ENCODE measurements at regions not wholly inside any gene's neighbourhood (a gene's known extent, or its start where the extent isn't known, plus 50 kb on each side); places are given as distances from the start of the nearest gene placed in this dataset.

GRCh38 chr11:122340607-122341290 is 224.7 kb upstream of the BLID start:
- H3K4me2 ChIP-seq (ENCODE audit: low read length): no peak overlapping the region
- no peaks in the 10 kb centered on the region for H3K4me1 ChIP-seq (ENCODE audit: control insufficient read depth, insufficient read depth, low read length)
- H3K9me3 ChIP-seq (replicated peaks; ENCODE audit: low read length): no peaks in the 10 kb centered on the region
- no peaks in the 10 kb centered on the region for H3K36me3 ChIP-seq (ENCODE audit: insufficient read depth, low read length)
- H3K9ac ChIP-seq (ENCODE audit: low read depth, low read length): no peak overlapping the region
- peaks cover 42% of the 10 kb centered on the region for H3K27me3 ChIP-seq (ENCODE audit: control insufficient read depth, insufficient read depth, low read length)
- H3K4me3 ChIP-seq (ENCODE audit: low read length): no peak overlapping the region

- Histone ChIP-seq H3K4me1 (ENCODE audit: control insufficient read depth, insufficient read depth, low read length) (no peaks in the 10 kb centered on the region), H3K27me3 (ENCODE audit: control insufficient read depth, insufficient read depth, low read length) (peaks cover 43% of the 10 kb centered on the region), H3K36me3 (ENCODE audit: insufficient read depth, low read length) (no peaks in the 10 kb centered on the region), H3K9me3 (replicated peaks; ENCODE audit: low read length) (no peaks in the 10 kb centered on the region), H3K9ac (ENCODE audit: low read depth, low read length) (no peak overlapping the region), H3K4me2 (ENCODE audit: low read length) (no peak overlapping the region), H3K4me3 (ENCODE audit: low read length) (no peak overlapping the region)
Measured at GRCh38 chr11:122339436-122340060, 223.5 kb upstream of the BLID start.

- Histone ChIP-seq H3K9me3 (replicated peaks; ENCODE audit: low read length) (no peaks in the 10 kb centered on the region), H3K9ac (ENCODE audit: low read depth, low read length) (no peak overlapping the region), H3K4me2 (ENCODE audit: low read length) (no peak overlapping the region), H3K4me1 (ENCODE audit: control insufficient read depth, insufficient read depth, low read length) (no peaks in the 10 kb centered on the region), H3K4me3 (ENCODE audit: low read length) (no peak overlapping the region), H3K27me3 (ENCODE audit: control insufficient read depth, insufficient read depth, low read length) (peaks cover 43% of the 10 kb centered on the region), H3K36me3 (ENCODE audit: insufficient read depth, low read length) (no peaks in the 10 kb centered on the region)
Measured at GRCh38 chr11:122337704-122338103, 221.7 kb upstream of the BLID start.

- H3K27me3 ChIP-seq (ENCODE audit: control insufficient read depth, insufficient read depth, low read length): peaks cover 39% of the 10 kb centered on the region
- H3K4me3 ChIP-seq (ENCODE audit: low read length): no peak overlapping the region
- no peak overlapping the region for H3K9ac ChIP-seq (ENCODE audit: low read depth, low read length)
- H3K4me2 ChIP-seq (ENCODE audit: low read length): no peak overlapping the region
- H3K36me3 ChIP-seq (ENCODE audit: insufficient read depth, low read length): no peaks in the 10 kb centered on the region
- H3K4me1 ChIP-seq (ENCODE audit: control insufficient read depth, insufficient read depth, low read length): no peaks in the 10 kb centered on the region
- H3K9me3 ChIP-seq (replicated peaks; ENCODE audit: low read length): no peaks in the 10 kb centered on the region
Measured at GRCh38 chr11:122337241-122337640, 221.2 kb upstream of the BLID start.

- H3K9ac ChIP-seq (ENCODE audit: low read depth, low read length): no peak overlapping the region
- no peaks in the 10 kb centered on the region for H3K36me3 ChIP-seq (ENCODE audit: insufficient read depth, low read length)
- H3K4me1 ChIP-seq (ENCODE audit: control insufficient read depth, insufficient read depth, low read length): no peaks in the 10 kb centered on the region
- H3K27me3 ChIP-seq (ENCODE audit: control insufficient read depth, insufficient read depth, low read length): peaks cover 35% of the 10 kb centered on the region
- no peaks in the 10 kb centered on the region for H3K9me3 ChIP-seq (replicated peaks; ENCODE audit: low read length)
- no peak overlapping the region for H3K4me3 ChIP-seq (ENCODE audit: low read length)
- H3K4me2 ChIP-seq (ENCODE audit: low read length): no peak overlapping the region
Measured at GRCh38 chr11:122336706-122337105, 220.7 kb upstream of the BLID start.

GRCh38 chr11:122334546-122335339 is 218.7 kb upstream of the BLID start:
- Histone ChIP-seq H3K4me1 (ENCODE audit: control insufficient read depth, insufficient read depth, low read length) (no peaks in the 10 kb centered on the region), H3K4me3 (ENCODE audit: low read length) (no peak overlapping the region), H3K36me3 (ENCODE audit: insufficient read depth, low read length) (no peaks in the 10 kb centered on the region), H3K4me2 (ENCODE audit: low read length) (no peak overlapping the region), H3K9me3 (replicated peaks; ENCODE audit: low read length) (no peaks in the 10 kb centered on the region), H3K9ac (ENCODE audit: low read depth, low read length) (no peak overlapping the region), H3K27me3 (ENCODE audit: control insufficient read depth, insufficient read depth, low read length) (peaks cover 26% of the 10 kb centered on the region)

- Histone ChIP-seq H3K36me3 (ENCODE audit: insufficient read depth, low read length) (no peaks in the 10 kb centered on the region), H3K4me3 (ENCODE audit: low read length) (no peak overlapping the region), H3K27me3 (ENCODE audit: control insufficient read depth, insufficient read depth, low read length) (peaks cover 23% of the 10 kb centered on the region), H3K9ac (ENCODE audit: low read depth, low read length) (no peak overlapping the region), H3K4me2 (ENCODE audit: low read length) (no peak overlapping the region), H3K4me1 (ENCODE audit: control insufficient read depth, insufficient read depth, low read length) (no peaks in the 10 kb centered on the region), H3K9me3 (replicated peaks; ENCODE audit: low read length) (no peaks in the 10 kb centered on the region)
Measured at GRCh38 chr11:122333467-122333866, 217.5 kb upstream of the BLID start.

GRCh38 chr11:122331079-122331478 is 215.1 kb upstream of the BLID start:
- Histone ChIP-seq H3K4me2 (ENCODE audit: low read length) (no peak overlapping the region), H3K27me3 (ENCODE audit: control insufficient read depth, insufficient read depth, low read length) (peaks cover 20% of the 10 kb centered on the region), H3K9me3 (replicated peaks; ENCODE audit: low read length) (no peaks in the 10 kb centered on the region), H3K4me3 (ENCODE audit: low read length) (no peak overlapping the region), H3K4me1 (ENCODE audit: control insufficient read depth, insufficient read depth, low read length) (no peaks in the 10 kb centered on the region), H3K9ac (ENCODE audit: low read depth, low read length) (no peak overlapping the region), H3K36me3 (ENCODE audit: insufficient read depth, low read length) (no peaks in the 10 kb centered on the region)

GRCh38 chr11:122330279-122330965 is 214.4 kb upstream of the BLID start:
- H3K9ac ChIP-seq (ENCODE audit: low read depth, low read length): no peak overlapping the region
- H3K4me1 ChIP-seq (ENCODE audit: control insufficient read depth, insufficient read depth, low read length): no peaks in the 10 kb centered on the region
- H3K36me3 ChIP-seq (ENCODE audit: insufficient read depth, low read length): no peaks in the 10 kb centered on the region

GRCh38 chr11:122327528-122327927 is 211.5 kb upstream of the BLID start:
- Histone ChIP-seq H3K27me3 (ENCODE audit: control insufficient read depth, insufficient read depth, low read length) (peaks cover 33% of the 10 kb centered on the region), H3K4me3 (ENCODE audit: low read length) (no peak overlapping the region), H3K4me2 (ENCODE audit: low read length) (no peak overlapping the region), H3K4me1 (ENCODE audit: control insufficient read depth, insufficient read depth, low read length) (no peaks in the 10 kb centered on the region), H3K9me3 (replicated peaks; ENCODE audit: low read length) (no peaks in the 10 kb centered on the region), H3K36me3 (ENCODE audit: insufficient read depth, low read length) (no peaks in the 10 kb centered on the region), H3K9ac (ENCODE audit: low read depth, low read length) (no peak overlapping the region)

More at GRCh38 chr11:122330279-122330965, 214.4 kb upstream of the BLID start:
- Histone ChIP-seq H3K4me3 (ENCODE audit: low read length) (no peak overlapping the region), H3K9me3 (replicated peaks; ENCODE audit: low read length) (no peaks in the 10 kb centered on the region), H3K27me3 (ENCODE audit: control insufficient read depth, insufficient read depth, low read length) (peaks cover 24% of the 10 kb centered on the region), H3K4me2 (ENCODE audit: low read length) (no peak overlapping the region)

- H3K4me3 ChIP-seq (ENCODE audit: low read length): no peak overlapping the region
- H3K27me3 ChIP-seq (ENCODE audit: control insufficient read depth, insufficient read depth, low read length): peaks cover 62% of the 10 kb centered on the region
- no peaks in the 10 kb centered on the region for H3K4me1 ChIP-seq (ENCODE audit: control insufficient read depth, insufficient read depth, low read length)
- H3K9ac ChIP-seq (ENCODE audit: low read depth, low read length): no peak overlapping the region
- no peaks in the 10 kb centered on the region for H3K9me3 ChIP-seq (replicated peaks; ENCODE audit: low read length)
- no peak overlapping the region for H3K4me2 ChIP-seq (ENCODE audit: low read length)
- no peaks in the 10 kb centered on the region for H3K36me3 ChIP-seq (ENCODE audit: insufficient read depth, low read length)
Measured at GRCh38 chr11:122323754-122324421, 207.9 kb upstream of the BLID start.
